Epithelial cell of esophagus (primary cell): ENCODE measurements at regions not wholly inside any gene's neighbourhood (a gene's known extent, or its start where the extent isn't known, plus 50 kb on each side); places are given as distances from the start of the nearest gene placed in this dataset.
"Not testable (repeated sequence)": the region's sequence is repeated elsewhere in the genome, so short reads cannot be mapped to it uniquely, and the experiment has no call there.

Experiments
- DNase-seq: peaks from one replicate; pipeline ENCODE4 v3.0.0; 2010; ENCODE audit warnings: low read depth
- H3K4me3 ChIP-seq: 2 replicates; pipeline ENCODE4 v1.5.1; 2011; ENCODE audit warnings: mild to moderate bottlenecking, low read length, control low read depth
- TF ChIP-seq, protein P1 (sequence below): IDR thresholded peaks from 2 replicates; pipeline ENCODE4 v1.5.1; 2011; ENCODE audit warnings: low read depth, mild to moderate bottlenecking, low read length, control low read depth, inconsistent platforms; ENCODE audit not compliant: insufficient read depth; ENCODE audit errors: missing control alignments

GRCh38 chr10:61052469-61053205 is 108.7 kb upstream of the RHOBTB1 start:
- TF ChIP-seq, protein P1, sequence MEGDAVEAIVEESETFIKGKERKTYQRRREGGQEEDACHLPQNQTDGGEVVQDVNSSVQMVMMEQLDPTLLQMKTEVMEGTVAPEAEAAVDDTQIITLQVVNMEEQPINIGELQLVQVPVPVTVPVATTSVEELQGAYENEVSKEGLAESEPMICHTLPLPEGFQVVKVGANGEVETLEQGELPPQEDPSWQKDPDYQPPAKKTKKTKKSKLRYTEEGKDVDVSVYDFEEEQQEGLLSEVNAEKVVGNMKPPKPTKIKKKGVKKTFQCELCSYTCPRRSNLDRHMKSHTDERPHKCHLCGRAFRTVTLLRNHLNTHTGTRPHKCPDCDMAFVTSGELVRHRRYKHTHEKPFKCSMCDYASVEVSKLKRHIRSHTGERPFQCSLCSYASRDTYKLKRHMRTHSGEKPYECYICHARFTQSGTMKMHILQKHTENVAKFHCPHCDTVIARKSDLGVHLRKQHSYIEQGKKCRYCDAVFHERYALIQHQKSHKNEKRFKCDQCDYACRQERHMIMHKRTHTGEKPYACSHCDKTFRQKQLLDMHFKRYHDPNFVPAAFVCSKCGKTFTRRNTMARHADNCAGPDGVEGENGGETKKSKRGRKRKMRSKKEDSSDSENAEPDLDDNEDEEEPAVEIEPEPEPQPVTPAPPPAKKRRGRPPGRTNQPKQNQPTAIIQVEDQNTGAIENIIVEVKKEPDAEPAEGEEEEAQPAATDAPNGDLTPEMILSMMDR: no peak
- no peak overlapping the region for H3K4me3 ChIP-seq
- no peak for DNase-seq

DNA sequence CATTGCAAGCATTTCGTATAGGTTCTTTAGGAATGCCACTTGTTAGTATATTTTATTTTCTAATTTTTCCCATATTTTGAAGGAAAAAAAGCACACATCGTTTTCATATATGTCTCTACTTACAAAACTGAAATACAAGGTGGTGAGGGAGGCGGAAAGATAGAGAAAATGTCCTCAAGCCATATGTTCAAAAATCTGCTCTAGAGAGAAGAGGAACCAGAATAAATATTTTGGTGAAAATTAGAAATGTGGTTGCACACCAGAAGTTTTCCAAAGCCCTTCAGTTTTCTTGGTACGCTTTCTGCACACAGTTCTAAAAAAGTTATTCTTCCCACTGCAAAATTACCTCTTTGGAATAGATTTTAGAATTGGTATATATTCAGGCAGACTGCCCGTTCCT is 107.4 kb upstream of the RHOBTB1 start:
- TF ChIP-seq, protein P1: no peak
- no peak overlapping the region for H3K4me3 ChIP-seq
- DNase-seq: no peak

GRCh38 chr10:61050120-61050745 is 106.2 kb upstream of the RHOBTB1 start:
- H3K4me3 ChIP-seq: no peak overlapping the region
- TF ChIP-seq, protein P1: no peak
- no peak for DNase-seq

DNA sequence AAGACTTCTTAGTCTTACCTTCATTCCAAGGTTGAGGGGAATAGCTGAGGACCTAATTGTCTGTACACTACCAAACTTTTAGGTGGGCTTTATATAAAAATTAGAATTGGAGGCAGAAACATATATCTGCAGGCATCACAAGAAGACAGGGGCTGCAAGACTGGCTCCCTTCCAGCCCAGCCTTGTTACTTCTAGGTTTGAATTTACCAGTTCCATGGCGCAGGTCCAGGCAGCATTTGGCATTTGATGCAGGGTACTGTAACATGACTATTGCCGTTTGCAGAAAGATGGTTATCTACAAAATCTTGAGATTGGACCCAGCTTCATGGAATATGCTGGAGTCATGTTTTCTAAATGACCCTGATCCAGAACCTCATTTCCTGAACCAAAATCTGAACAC is 105.4 kb upstream of the RHOBTB1 start:
- TF ChIP-seq, protein P1: no peak
- no peak for DNase-seq
- no peak overlapping the region for H3K4me3 ChIP-seq

DNA sequence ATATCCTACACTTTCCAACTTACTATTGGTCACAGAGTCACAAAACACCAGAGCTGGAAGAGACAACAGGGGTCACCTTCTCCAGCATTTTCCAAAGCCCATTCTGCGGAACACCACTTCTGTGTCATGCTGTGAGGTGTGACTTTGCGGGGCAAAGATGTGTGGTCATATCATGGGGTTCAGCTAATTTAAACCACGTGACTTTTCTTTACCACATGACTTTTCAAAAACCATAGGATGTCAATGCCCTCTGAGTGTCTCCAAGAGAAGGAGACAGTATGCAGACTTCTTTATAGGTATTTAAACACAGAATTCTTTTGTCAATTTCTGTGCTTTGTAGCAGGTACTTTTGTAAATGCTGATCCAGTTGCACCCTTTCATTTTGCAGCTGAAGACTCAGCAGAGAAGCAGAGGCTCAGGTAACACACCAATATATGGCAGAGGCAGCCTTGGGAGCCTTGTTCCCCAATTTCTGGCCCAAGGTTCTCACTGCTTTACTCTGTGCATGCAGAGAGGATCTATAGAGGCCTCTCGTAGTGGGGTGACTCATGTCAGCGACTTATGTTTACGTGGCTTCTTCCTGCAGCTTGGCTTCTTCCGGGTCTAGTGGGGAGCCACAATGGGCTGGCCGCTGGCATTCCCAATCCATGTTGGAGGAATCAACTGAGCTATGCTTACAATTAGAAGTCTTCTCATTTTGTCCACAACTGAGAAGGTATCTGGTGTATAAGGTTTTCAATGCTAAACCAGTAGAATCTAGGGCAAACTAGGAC is 104.0 kb upstream of the RHOBTB1 start:
- peak; percentile 11 for DNase-seq
- no peak overlapping the region for H3K4me3 ChIP-seq

GRCh38 chr10:61047081-61047480 is 103.1 kb upstream of the RHOBTB1 start:
- TF ChIP-seq, protein P1: no peak
- H3K4me3 ChIP-seq: no peak overlapping the region
- DNase-seq: no peak

More for the DNA sequence above, 104.0 kb upstream of the RHOBTB1 start:
- TF ChIP-seq, protein P1: no peak

DNA sequence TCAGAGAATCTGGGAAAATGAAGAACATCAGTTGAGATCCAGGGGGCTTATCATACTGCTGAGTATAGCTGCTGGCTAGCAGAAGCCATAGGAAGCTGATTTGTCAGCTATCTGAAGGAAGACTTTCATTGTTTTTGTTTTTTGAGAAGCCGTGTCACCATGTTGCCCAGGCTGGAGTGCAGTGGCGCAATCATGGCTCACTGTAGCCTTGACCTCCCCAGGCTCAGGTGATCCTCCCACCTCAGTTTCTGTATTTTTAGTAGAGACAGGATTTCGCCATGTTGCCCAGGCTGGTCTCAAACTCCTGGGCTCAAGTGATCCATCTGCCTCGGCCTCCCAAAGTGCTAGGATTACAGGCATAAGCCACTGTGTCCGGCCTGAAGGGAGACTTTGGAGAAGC is 101.5 kb upstream of the RHOBTB1 start:
- not testable (repeated sequence) for DNase-seq, H3K4me3 ChIP-seq
